ENCODE measurements at regions not wholly inside any gene's neighbourhood (a gene's known extent, or its start where the extent isn't known, plus 50 kb on each side); places are given as distances from the start of the nearest gene placed in this dataset.

- no peak for TF ChIP-seq CTCF (IDR thresholded peaks at IDR 0.05)
- peaks cover 5% of the 10 kb centered on the region for H3K9me3 Mint-ChIP-seq (ENCODE audit: low read depth)
- DNase-seq (ENCODE audit: low spot score), result no peak
- no peak overlapping the region for H3K4me3 Mint-ChIP-seq (ENCODE audit: unreplicated experiment)
- no peaks in the 10 kb centered on the region for H3K36me3 Mint-ChIP-seq (ENCODE audit: low read depth)
- H3K27me3 Mint-ChIP-seq (ENCODE audit: low read depth), result no peaks in the 10 kb centered on the region
- H3K4me1 Mint-ChIP-seq (ENCODE audit: low read depth), result no peaks in the 10 kb centered on the region
- H3K27ac Mint-ChIP-seq (ENCODE audit: unreplicated experiment), result no peak overlapping the region
These were observed 614.4 kb upstream of the PCDH9 start for GRCh38 chr13:67844574-67844973.

- no peak for TF ChIP-seq CTCF (IDR thresholded peaks at IDR 0.05)
- H3K4me3 Mint-ChIP-seq (ENCODE audit: unreplicated experiment), result no peak overlapping the region
- H3K27me3 Mint-ChIP-seq (ENCODE audit: low read depth), result no peaks in the 10 kb centered on the region
- H3K9me3 Mint-ChIP-seq (ENCODE audit: low read depth), result peaks cover 4% of the 10 kb centered on the region
- no peaks in the 10 kb centered on the region for H3K36me3 Mint-ChIP-seq (ENCODE audit: low read depth)
- no peak for DNase-seq (ENCODE audit: low spot score)
- no peaks in the 10 kb centered on the region for H3K4me1 Mint-ChIP-seq (ENCODE audit: low read depth)
- no peak overlapping the region for H3K27ac Mint-ChIP-seq (ENCODE audit: unreplicated experiment)
These were observed 610.9 kb upstream of the PCDH9 start for GRCh38 chr13:67841071-67841470.

- Mint-ChIP-seq H3K36me3 (ENCODE audit: low read depth) (no peaks in the 10 kb centered on the region), H3K27ac (ENCODE audit: unreplicated experiment) (no peak overlapping the region), H3K27me3 (ENCODE audit: low read depth) (no peaks in the 10 kb centered on the region), H3K4me1 (ENCODE audit: low read depth) (no peaks in the 10 kb centered on the region), H3K9me3 (ENCODE audit: low read depth) (peaks cover 11% of the 10 kb centered on the region), H3K4me3 (ENCODE audit: unreplicated experiment) (no peak overlapping the region)
- no peak for DNase-seq (ENCODE audit: low spot score)
- TF ChIP-seq CTCF (IDR thresholded peaks at IDR 0.05), result peak; percentile 67
These were observed 603.4 kb upstream of the PCDH9 start for GRCh38 chr13:67833564-67833963.

- H3K27me3 Mint-ChIP-seq (ENCODE audit: low read depth), result no peaks in the 10 kb centered on the region
- DNase-seq (ENCODE audit: low spot score), result no peak
- H3K4me1 Mint-ChIP-seq (ENCODE audit: low read depth), result peaks cover 5% of the 10 kb centered on the region
- no peaks in the 10 kb centered on the region for H3K36me3 Mint-ChIP-seq (ENCODE audit: low read depth)
- no peaks in the 10 kb centered on the region for H3K9me3 Mint-ChIP-seq (ENCODE audit: low read depth)
- H3K27ac Mint-ChIP-seq (ENCODE audit: unreplicated experiment), result no peak overlapping the region
- TF ChIP-seq CTCF (IDR thresholded peaks at IDR 0.05), result no peak
- H3K4me3 Mint-ChIP-seq (ENCODE audit: unreplicated experiment), result no peak overlapping the region
These were observed 599.5 kb upstream of the PCDH9 start for GRCh38 chr13:67829641-67830040.

GRCh38 chr13:67827992-67828391 is 597.9 kb upstream of the PCDH9 start:
- H3K27me3 Mint-ChIP-seq (ENCODE audit: low read depth), result no peaks in the 10 kb centered on the region
- no peaks in the 10 kb centered on the region for H3K36me3 Mint-ChIP-seq (ENCODE audit: low read depth)
- H3K4me1 Mint-ChIP-seq (ENCODE audit: low read depth), result peaks cover 5% of the 10 kb centered on the region
- H3K27ac Mint-ChIP-seq (ENCODE audit: unreplicated experiment), result no peak overlapping the region
- H3K9me3 Mint-ChIP-seq (ENCODE audit: low read depth), result no peaks in the 10 kb centered on the region
- no peak for DNase-seq (ENCODE audit: low spot score)
- TF ChIP-seq CTCF (IDR thresholded peaks at IDR 0.05), result no peak
- H3K4me3 Mint-ChIP-seq (ENCODE audit: unreplicated experiment), result no peak overlapping the region
